GM12865 (cell line): ENCODE measurements at regions not wholly inside any gene's neighbourhood (a gene's known extent, or its start where the extent isn't known, plus 50 kb on each side); places are given as distances from the start of the nearest gene placed in this dataset.

ENCODE experiments used
- DNase-seq: peaks from one replicate; pipeline ENCODE4 v3.0.0; 2010; ENCODE audit warnings: low read depth
- H3K4me3 ChIP-seq: 2 replicates; pipeline ENCODE4 v1.5.1; 2011; ENCODE audit warnings: mild to moderate bottlenecking, low read depth, low read length, control low read depth
- CTCF ChIP-seq: IDR thresholded peaks from 2 replicates; pipeline ENCODE4 v1.5.1; 2011; ENCODE audit warnings: low read length, control low read depth, low read depth, inconsistent platforms; ENCODE audit not compliant: insufficient read depth; ENCODE audit errors: missing control alignments

- no peak for TF ChIP-seq CTCF
- no peak overlapping the region for H3K4me3 ChIP-seq
- DNase-seq: no peak
Measured at GRCh38 chr5:26232706-26233105, 805.7 kb downstream of the CDH9 start.

- no peak for TF ChIP-seq CTCF
- no peak for DNase-seq
- no peak overlapping the region for H3K4me3 ChIP-seq
Measured at GRCh38 chr5:26231316-26231715, 807.1 kb downstream of the CDH9 start.

GRCh38 chr5:26229848-26230247 lies 808.5 kb downstream of the CDH9 start:
- no peak overlapping the region for H3K4me3 ChIP-seq
- no peak for DNase-seq
- TF ChIP-seq CTCF: no peak

GRCh38 chr5:26227245-26227644 lies 811.1 kb downstream of the CDH9 start:
- no peak for TF ChIP-seq CTCF
- no peak for DNase-seq
- H3K4me3 ChIP-seq: no peak overlapping the region

- no peak overlapping the region for H3K4me3 ChIP-seq
- no peak for TF ChIP-seq CTCF
- DNase-seq: no peak
Measured at GRCh38 chr5:26205121-26205520, 833.3 kb downstream of the CDH9 start.

GRCh38 chr5:26193626-26194025 lies 844.8 kb downstream of the CDH9 start:
- DNase-seq: no peak
- no peak overlapping the region for H3K4me3 ChIP-seq
- TF ChIP-seq CTCF: no peak

- no peak for TF ChIP-seq CTCF
- no peak for DNase-seq
- no peak overlapping the region for H3K4me3 ChIP-seq
Measured at GRCh38 chr5:26192486-26192885, 845.9 kb downstream of the CDH9 start.
